Testis (tissue), 2 donors: ENCODE measurements at regions not wholly inside any gene's neighbourhood (a gene's known extent, or its start where the extent isn't known, plus 50 kb on each side); places are given as distances from the start of the nearest gene placed in this dataset.

ENCODE experiments used
- POLR2A ChIP-seq: fragments of 450-650 bp; IDR thresholded peaks from one replicate; pipeline ENCODE4 v1.6.1; 2017; ENCODE audit warnings: antibody characterized with exemption, mild to moderate bottlenecking, moderate library complexity
- TF ChIP-seq, protein P1 (sequence below), 3 experiments: fragments of 450-650 bp in 2 of 3; fragments of 200-600 bp in 1 of 3; sonication (generic) in 1 of 3; IDR thresholded peaks; one replicate each; pipeline ENCODE4 v1.5.1; 2016 to 2019; ENCODE audit warnings: antibody characterized with exemption in 3 of 3, mild to moderate bottlenecking in 2 of 3, moderate library complexity in 1 of 3

DNA sequence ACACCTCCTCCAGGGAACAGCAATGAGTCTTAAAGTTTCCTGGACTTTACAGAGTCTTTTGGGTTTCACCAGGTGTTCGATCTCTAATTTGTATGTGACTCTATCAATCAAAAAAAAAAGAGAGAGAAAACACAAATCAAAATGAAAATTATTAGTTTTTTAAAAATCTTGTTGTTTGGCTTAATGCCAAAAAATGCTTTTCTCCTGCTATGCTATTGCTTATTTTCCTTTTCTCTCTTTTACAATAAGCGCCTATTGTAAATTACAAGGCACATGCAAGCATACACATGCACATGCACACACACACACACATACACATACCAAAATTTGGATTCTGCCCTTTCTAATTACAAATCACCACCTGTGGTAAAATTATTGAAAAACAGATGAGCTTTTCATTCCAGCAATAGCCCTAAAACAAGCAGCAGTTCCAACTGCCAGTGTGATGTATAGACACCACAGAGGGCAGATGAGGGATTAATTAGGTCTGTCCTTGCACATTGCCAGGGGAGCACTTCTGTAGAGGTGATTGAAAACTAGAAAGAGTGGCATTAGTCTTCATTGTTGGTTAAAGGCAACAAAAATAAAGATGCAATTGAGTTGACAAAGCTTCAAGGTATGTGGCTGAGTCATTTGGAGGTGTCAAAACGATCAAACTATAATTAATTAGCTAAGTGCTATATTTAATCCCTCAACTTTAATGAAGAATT is 631.7 kb downstream of the TFAP2B start:
- TF ChIP-seq, protein P1, sequence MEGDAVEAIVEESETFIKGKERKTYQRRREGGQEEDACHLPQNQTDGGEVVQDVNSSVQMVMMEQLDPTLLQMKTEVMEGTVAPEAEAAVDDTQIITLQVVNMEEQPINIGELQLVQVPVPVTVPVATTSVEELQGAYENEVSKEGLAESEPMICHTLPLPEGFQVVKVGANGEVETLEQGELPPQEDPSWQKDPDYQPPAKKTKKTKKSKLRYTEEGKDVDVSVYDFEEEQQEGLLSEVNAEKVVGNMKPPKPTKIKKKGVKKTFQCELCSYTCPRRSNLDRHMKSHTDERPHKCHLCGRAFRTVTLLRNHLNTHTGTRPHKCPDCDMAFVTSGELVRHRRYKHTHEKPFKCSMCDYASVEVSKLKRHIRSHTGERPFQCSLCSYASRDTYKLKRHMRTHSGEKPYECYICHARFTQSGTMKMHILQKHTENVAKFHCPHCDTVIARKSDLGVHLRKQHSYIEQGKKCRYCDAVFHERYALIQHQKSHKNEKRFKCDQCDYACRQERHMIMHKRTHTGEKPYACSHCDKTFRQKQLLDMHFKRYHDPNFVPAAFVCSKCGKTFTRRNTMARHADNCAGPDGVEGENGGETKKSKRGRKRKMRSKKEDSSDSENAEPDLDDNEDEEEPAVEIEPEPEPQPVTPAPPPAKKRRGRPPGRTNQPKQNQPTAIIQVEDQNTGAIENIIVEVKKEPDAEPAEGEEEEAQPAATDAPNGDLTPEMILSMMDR (IDR thresholded peaks at IDR 0.05), result no peak
- TF ChIP-seq POLR2A, result no peak
